ENCODE measurements at regions not wholly inside any gene's neighbourhood (a gene's known extent, or its start where the extent isn't known, plus 50 kb on each side); places are given as distances from the start of the nearest gene placed in this dataset.

GRCh38 chr9:38229104-38229500, 160.1 kb upstream of the SHB start:
- Histone ChIP-seq H3K23ac (ENCODE audit: insufficient read length) (no peak overlapping the region), H3K4me1 (replicated peaks in 1 of 4; ENCODE audit: control insufficient read depth in 3 of 4, insufficient read depth in 4 of 4, low read length in 3 of 4) (peaks cover 0 to 23% (median 5%) of the 10 kb centered on the region in 4 experiments; a peak in 4 of 7 replicates), H2BK120ac (replicated peaks; ENCODE audit: low read depth, low read length) (no peak overlapping the region), H3K27ac (ENCODE audit: low read depth, low read length) (no peak overlapping the region), H4K91ac (replicated peaks; ENCODE audit: insufficient read length, low read length) (no peak overlapping the region), H3K4me3 (ENCODE audit: extremely low read depth in 1 of 4, insufficient read depth in 2 of 4, low read depth in 3 of 4, low read length in 4 of 4) (no peak overlapping the region), H2AFZ (ENCODE audit: low read length) (no peak overlapping the region), H3K36me3 (ENCODE audit: control insufficient read depth in 2 of 4, insufficient read depth in 4 of 4, low read length in 3 of 4) (no peaks in the 10 kb centered on the region), H3K18ac (ENCODE audit: extremely low read depth, low read length) (peak overlapping the region; percentile 43; the same call in 1 of the 2 replicates), H2BK12ac (ENCODE audit: low read depth, low read length) (peak overlapping the region; percentile 39; the same call in 1 of the 2 replicates), H4K5ac (ENCODE audit: insufficient read length, low read depth, low read length) (no peak overlapping the region), H4K20me1 (replicated peaks in 1 of 2; ENCODE audit: control insufficient read depth in 1 of 2, insufficient read depth in 2 of 2, low read length in 2 of 2) (no peaks in the 10 kb centered on the region), H3K79me1 (ENCODE audit: low read depth, low read length) (no peaks in the 10 kb centered on the region), H3K14ac (ENCODE audit: insufficient read length) (no peak overlapping the region), H3K4ac (replicated peaks; ENCODE audit: insufficient read length, low read depth, low read length) (no peak overlapping the region), H2BK5ac (ENCODE audit: low read depth, low read length) (no peak overlapping the region), H3K27me3 (replicated peaks in 1 of 4; ENCODE audit: control insufficient read depth in 3 of 4, extremely low read depth in 1 of 4, insufficient read depth in 3 of 4, low read length in 3 of 4) (peaks cover 0 to 10% (median 0%) of the 10 kb centered on the region in 4 experiments; a peak in 4 of 7 replicates), H2AK5ac (ENCODE audit: low read depth, low read length) (no peak overlapping the region), H3K23me2 (ENCODE audit: low read depth, low read length) (peaks cover 2% of the 10 kb centered on the region; the same call in 1 of the 2 replicates), H3K79me2 (ENCODE audit: control insufficient read depth in 1 of 2, insufficient read depth in 2 of 2, low read length in 2 of 2) (no peaks in the 10 kb centered on the region), H2BK15ac (ENCODE audit: low read length) (no peak overlapping the region), H3K9ac (replicated peaks in 1 of 4; ENCODE audit: extremely low read depth in 1 of 4, low read depth in 3 of 4, low read length in 3 of 4) (no peak overlapping the region), H4K8ac (ENCODE audit: extremely low read depth, insufficient read depth, low read length) (no peak overlapping the region), H3K56ac (replicated peaks; ENCODE audit: insufficient read length, low read depth, low read length) (no peak overlapping the region), H3K9me3 (ENCODE audit: insufficient read depth in 2 of 2, low read depth in 1 of 2, low read length in 1 of 2) (no peaks in the 10 kb centered on the region), H3K4me2 (ENCODE audit: insufficient read depth in 1 of 2, low read depth in 2 of 2, low read length in 2 of 2) (peak overlapping the region in 1 of 2 experiments; percentile 27; a peak in 1 of 4 replicates), H2BK20ac (ENCODE audit: low read length) (no peak overlapping the region)
- WGBS, 2 experiments (ENCODE audit: extremely low coverage in 1 of 2, insufficient coverage in 1 of 2, insufficient read length in 1 of 2, insufficient replicate concordance in 2 of 2, low coverage in 1 of 2, low lambda C conversion rate in 2 of 2, missing lambda C conversion rate in 1 of 2), result 66% methylated on average over 5 of the region's 5 CpGs; no CpG with 5 or more reads in 1 of the 2 experiments
- ChIA-PET POLR2A (ENCODE audit: partially characterized antibody) (no interaction called here), CTCF (ENCODE audit: partially characterized antibody) (interaction anchor here (0.6 to 1.9 kb wide), 7 partner anchors 8 to 347 kb away, joined by 3 to 8 read pairs (median 4); no protein-coding TSS in a partner anchor)
- FAIRE-seq, result no peak
- no peak for DNase-seq (ENCODE audit: low read depth in 1 of 2, low spot score in 2 of 2)
- no peak for TF ChIP-seq TAF1 (IDR thresholded peaks at IDR 0.05; ENCODE audit: low read depth, low read length)
- no peak for TF ChIP-seq JUN (IDR thresholded peaks at IDR 0.05; ENCODE audit: low read depth, low read length)
- TF ChIP-seq ATF2 (IDR thresholded peaks at IDR 0.05; ENCODE audit: low read length), result no peak
- no peak for TF ChIP-seq MAX (IDR thresholded peaks at IDR 0.05)
- TF ChIP-seq SAP30 (IDR thresholded peaks at IDR 0.05; ENCODE audit: insufficient read depth, insufficient replicate concordance, low read length), result no peak
- no peak for TF ChIP-seq CBX5 (IDR thresholded peaks at IDR 0.05; ENCODE audit: low read depth, low read length)
- no peak for TF ChIP-seq CEBPB (IDR thresholded peaks at IDR 0.05; ENCODE audit: low read depth, low read length)
- TF ChIP-seq, protein P1, sequence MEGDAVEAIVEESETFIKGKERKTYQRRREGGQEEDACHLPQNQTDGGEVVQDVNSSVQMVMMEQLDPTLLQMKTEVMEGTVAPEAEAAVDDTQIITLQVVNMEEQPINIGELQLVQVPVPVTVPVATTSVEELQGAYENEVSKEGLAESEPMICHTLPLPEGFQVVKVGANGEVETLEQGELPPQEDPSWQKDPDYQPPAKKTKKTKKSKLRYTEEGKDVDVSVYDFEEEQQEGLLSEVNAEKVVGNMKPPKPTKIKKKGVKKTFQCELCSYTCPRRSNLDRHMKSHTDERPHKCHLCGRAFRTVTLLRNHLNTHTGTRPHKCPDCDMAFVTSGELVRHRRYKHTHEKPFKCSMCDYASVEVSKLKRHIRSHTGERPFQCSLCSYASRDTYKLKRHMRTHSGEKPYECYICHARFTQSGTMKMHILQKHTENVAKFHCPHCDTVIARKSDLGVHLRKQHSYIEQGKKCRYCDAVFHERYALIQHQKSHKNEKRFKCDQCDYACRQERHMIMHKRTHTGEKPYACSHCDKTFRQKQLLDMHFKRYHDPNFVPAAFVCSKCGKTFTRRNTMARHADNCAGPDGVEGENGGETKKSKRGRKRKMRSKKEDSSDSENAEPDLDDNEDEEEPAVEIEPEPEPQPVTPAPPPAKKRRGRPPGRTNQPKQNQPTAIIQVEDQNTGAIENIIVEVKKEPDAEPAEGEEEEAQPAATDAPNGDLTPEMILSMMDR (IDR thresholded peaks at IDR 0.05; ENCODE audit: control extremely low read depth in 1 of 3, insufficient read depth in 1 of 3, low read depth in 1 of 3, low read length in 3 of 3), result no peak

Data from H1 (cell line).